ENCODE measurements at regions not wholly inside any gene's neighbourhood (a gene's known extent, or its start where the extent isn't known, plus 50 kb on each side); places are given as distances from the start of the nearest gene placed in this dataset.
"Not testable (repeated sequence)": the region's sequence is repeated elsewhere in the genome, so short reads cannot be mapped to it uniquely, and the experiment has no call there.

DNA sequence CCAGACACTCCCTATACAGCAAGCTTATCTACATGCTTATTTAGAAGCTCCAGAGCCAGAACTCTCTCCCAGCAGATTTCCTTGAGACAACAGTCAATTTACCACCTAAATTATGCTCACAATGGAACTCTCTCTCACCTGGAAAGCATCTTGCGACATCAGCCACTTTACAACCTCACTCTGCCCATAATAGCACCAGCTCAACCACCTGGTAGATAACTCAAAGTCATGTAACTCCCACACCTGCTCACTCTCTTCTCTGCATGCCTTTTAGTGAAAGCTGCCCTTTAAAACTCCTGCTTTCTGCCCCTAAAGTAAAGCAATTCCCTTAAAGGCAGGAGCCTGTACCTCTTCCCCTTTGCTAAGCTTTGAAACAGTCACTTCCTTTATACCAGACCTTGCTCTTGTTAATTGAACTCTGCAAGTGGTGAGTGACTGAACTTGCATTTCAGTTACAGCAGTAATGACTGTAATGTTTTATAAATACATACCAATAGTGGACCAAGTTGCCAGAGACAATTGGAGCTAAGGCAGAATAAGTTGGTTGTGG lies 658.8 kb downstream of the NAP1L3 start:
- TF ChIP-seq, protein P1, sequence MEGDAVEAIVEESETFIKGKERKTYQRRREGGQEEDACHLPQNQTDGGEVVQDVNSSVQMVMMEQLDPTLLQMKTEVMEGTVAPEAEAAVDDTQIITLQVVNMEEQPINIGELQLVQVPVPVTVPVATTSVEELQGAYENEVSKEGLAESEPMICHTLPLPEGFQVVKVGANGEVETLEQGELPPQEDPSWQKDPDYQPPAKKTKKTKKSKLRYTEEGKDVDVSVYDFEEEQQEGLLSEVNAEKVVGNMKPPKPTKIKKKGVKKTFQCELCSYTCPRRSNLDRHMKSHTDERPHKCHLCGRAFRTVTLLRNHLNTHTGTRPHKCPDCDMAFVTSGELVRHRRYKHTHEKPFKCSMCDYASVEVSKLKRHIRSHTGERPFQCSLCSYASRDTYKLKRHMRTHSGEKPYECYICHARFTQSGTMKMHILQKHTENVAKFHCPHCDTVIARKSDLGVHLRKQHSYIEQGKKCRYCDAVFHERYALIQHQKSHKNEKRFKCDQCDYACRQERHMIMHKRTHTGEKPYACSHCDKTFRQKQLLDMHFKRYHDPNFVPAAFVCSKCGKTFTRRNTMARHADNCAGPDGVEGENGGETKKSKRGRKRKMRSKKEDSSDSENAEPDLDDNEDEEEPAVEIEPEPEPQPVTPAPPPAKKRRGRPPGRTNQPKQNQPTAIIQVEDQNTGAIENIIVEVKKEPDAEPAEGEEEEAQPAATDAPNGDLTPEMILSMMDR (IDR thresholded peaks at IDR 0.05 in 8 of 11, conservative IDR thresholded peaks at IDR 0.05 in 3 of 11) = not testable (repeated sequence)
- not testable (repeated sequence) for TF ChIP-seq POLR2A (IDR thresholded peaks at IDR 0.05)
